ENCODE measurements at regions not wholly inside any gene's neighbourhood (a gene's known extent, or its start where the extent isn't known, plus 50 kb on each side); places are given as distances from the start of the nearest gene placed in this dataset.

DNA sequence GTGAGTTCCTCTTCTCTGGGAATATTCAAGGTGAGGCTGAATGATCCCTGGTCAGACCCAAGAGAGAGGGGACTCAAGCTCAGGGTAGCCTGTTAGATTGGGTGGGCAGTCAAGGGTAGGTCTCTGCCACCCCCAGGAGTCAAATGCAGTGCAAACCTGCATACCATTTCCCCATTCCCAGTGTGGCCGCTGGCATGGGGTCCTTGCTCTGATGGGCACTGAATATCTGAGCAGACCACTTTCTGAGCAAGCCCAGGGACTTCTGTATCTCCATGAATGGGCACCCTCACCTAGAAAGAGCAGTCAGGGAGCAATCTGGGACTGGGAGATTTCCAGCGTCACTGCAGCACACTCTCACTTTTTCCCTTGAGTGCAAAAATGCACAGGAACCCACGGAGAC, 573.7 kb downstream of the BCL11B start:
- DNase-seq, result no peak

DNA sequence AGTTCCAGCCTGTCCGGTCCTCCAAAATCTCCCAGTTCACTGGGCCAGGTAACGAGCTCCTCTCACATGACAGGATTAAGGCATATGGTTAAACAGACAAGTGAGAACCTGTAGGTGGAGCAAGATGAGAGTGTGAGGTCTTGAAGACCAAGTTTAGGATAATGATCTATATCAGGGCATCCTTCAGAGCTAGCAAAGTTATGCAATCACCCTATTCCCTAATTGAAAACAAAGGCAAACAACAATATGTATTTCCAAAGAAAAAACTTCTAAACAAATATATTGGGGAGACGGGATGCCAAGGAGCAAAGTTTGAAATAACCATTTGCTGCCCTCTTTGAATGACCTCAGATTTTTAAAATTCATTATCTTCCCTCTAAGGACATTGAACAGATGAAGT, 571.2 kb downstream of the BCL11B start:
- DNase-seq, result no peak

- DNase-seq, result no peak
These were observed 570.6 kb downstream of the BCL11B start for GRCh38 chr14:98701377-98701776.

DNA sequence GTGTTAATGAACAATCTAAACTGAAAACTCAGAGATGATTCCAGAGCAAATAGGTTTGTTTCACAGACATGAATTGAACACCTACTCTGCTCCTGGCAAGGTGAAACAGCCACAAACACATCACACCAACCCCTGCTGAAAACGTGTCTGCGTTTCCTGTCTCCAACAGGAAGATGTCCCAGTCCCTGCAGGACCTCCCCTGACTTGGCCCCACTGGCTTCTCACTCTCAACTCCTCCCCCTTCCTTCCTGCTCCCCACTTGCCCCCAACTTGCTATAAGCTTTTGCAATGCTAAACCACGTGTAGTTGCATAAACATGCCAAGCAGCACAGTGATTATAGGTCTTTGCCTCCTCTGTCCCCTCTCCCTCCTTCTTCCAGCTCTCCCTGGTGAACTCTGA, 567.6 kb downstream of the BCL11B start:
- DNase-seq, result peak; percentile 2

- no peak for DNase-seq
These were observed 566.1 kb downstream of the BCL11B start for GRCh38 chr14:98705871-98706300.

DNA sequence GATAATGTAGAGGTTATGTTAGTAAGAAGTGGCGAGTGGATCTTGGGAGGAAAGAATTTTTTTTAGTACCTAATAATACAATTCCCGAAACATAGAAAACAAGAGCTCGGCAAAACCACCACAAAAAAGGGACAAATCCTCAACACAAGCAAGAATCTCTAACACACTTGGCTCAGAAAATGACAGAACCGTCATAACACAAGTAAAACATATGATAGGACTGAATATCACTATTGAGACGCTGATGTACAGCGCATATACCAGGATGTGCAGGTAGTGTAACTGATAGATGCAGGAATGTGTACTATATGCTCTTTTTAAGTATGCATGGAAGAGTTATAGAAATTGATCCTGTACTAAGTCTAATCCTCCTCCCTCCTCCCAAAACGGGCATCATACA, 564.5 kb downstream of the BCL11B start:
- DNase-seq, result no peak

DNA sequence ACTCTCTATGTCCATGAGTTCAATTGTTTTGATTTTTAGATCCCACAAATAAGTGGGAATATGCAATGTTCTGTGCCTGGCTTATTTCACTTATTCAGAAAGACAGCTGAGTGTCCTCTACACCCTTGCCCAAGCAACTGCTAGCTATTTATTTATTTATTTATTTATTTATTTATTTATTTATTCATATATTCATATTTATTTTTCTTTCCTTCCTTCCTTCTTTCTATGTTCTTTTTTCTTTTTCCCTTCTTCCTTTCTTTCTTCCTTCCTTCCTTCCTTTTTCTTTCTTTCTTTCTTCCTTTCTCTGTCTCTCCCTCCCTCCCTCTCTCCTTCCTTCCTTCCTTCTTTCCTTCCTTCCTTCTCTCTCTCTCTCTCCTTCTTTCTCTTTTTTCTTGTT, 563.4 kb downstream of the BCL11B start:
- no peak for DNase-seq

DNA sequence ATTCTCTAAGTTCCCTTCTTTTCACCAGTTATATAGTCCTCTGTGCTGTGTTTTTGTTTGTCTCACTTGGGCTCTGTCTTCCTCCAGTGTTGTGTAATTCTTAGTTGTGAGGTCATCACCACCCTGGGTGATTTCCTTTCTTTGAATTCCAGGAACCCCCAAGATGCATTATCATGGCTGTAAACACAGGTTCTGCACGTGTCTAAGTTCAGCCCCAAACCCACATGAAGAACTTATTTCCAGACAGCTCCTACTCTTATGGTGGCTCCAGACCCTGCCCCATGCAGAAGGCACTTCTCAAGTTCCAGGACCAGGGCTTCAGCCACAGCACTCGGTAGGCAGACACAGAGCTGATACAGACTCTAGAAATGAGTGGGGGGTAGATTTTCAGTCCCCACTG, 560.5 kb downstream of the BCL11B start:
- no peak for DNase-seq

- DNase-seq, result no peak
These were observed 557.2 kb downstream of the BCL11B start for GRCh38 chr14:98714626-98715425.

GRCh38 chr14:98716133-98716532, 555.9 kb downstream of the BCL11B start:
- DNase-seq, result no peak

GRCh38 chr14:98721061-98721460, 550.9 kb downstream of the BCL11B start:
- no peak for DNase-seq

DNA sequence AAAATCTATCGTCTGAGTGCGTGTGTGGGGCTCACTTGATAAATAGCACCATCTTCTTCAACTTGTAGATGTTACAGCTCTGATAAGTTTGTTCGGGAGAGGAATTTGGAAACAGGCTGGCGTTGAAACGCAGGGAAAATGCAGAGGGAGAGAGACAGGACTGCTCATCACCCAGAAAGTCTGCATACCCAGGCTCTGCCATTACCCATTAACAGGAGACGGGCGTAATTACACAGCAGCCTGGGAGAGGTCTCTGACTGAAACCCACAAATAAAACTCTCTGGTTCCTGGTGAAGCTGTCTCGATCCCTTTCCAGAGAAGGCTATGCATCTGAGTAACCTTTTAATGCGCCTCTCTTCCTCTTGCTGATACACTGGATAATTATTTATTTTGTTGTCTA, 547.3 kb downstream of the BCL11B start:
- no peak for DNase-seq

DNA sequence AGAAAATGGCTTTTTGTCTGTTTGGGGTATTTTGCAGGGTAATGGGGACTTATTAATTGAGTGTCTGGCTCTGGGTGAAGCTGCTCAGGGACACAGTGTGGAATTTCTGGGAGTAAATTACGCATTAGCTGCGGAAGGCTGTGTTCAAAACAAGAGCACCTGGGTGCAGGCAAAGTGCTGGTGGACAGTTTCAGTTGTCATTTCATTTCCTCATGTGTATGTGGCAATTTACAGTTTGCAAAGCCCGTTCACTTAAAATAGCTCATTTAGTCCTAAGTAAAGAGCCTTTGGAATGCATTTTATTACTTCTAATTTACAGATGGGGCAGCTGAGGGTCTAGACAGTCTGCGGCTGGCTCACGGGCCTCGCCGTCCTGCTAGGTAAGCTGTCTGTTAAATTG, 546.8 kb downstream of the BCL11B start:
- no peak for DNase-seq

GRCh38 chr14:98725676-98726075, 546.3 kb downstream of the BCL11B start:
- no peak for DNase-seq

DNA sequence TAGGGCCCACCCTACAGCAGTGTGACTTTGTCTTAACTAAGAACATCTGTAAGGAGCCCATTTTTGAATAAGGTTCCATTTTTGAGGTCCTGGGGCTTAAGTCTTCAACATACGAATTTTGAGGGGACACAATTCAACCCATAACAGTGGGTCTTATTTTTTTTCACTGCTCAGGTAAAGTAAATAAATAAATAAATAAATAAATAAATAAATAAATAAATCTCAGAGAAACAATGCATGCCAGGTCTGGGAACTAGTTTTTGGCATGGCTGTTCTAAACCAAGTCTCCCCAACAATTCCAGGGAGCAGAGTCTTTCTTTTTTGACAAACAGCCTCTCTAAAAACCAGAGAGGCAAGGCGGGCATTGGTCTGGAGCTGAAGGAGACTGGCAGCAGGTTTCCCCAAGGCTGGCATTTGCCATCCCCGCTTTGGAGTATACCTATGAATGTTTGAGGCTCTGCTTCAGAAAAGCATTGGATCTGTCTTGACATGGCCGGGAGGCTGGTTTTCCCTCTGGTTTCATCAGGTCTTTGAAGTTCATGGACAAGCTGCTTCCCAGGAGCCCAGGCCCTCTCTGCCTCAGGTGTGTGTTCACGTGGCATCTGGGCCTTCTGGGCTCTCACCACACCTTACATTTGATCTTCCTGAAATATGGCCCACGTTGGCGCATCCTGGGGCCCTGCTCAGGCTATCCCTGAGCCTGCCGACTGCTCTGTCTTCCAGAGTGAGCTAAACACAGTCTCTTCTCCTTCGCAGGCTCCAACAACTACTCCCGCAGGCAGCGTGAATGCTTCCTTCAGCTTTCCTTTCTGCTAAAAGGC, 545.2 kb downstream of the BCL11B start:
- no peak for DNase-seq

DNA sequence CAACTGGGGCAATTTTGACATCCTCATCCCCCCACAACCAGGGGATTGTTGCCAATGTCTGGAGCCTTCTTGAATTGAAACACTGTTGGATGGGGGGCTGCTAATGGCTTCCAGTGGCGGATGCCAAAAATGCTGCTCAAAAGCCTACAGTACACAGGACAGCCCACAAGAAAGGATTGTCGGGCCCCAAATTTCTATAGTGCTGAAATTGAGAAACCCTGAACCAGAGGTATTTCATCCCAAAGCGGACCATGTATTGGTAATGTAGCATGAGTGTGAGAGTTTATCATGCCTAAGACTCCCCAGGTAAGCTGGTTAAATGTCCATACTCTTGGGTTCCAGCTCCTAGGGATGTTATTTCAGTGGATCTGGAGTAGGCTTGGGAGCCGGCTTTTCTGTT, 544.0 kb downstream of the BCL11B start:
- DNase-seq, result no peak

DNA sequence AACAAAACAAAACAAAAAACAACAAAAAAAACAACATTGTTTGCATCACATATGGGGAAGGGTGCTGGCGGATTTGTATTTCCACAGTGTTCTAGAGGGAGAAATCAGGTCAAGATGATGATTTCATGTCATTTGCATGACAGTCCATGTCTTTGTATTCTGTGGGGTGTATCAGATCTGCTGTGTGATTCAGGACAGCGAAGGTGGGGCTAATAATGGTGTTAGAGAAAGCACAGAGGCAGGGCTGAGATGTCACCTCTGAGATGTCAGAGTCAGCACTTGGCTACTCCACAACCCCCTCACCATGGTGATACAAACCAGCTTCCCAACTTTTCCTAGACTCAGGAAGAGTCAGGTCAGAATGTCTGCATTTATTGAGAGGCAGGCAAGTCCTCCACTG, 543.2 kb downstream of the BCL11B start:
- no peak for DNase-seq

GRCh38 chr14:98731286-98731685, 540.7 kb downstream of the BCL11B start:
- DNase-seq, result no peak

DNA sequence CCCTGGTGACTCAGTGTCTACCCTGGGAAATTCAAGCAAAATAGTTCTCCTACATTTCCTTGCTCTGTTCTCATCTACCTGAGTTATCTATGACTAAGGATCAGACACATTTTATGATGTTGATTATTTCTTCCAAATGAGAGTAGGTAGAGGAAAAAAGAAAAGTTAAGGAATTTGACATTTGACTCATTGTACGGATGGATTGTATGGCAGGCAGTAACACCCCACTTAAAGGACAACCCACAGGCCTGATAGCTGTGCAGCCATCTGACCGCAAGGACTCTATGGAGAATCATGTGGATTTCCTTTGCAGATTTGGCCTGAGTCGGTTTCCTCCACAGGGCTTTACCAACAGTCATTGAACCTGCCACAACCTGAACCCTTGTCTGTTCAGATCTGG, 540.3 kb downstream of the BCL11B start:
- no peak for DNase-seq

- no peak for DNase-seq
These were observed 538.5 kb downstream of the BCL11B start for GRCh38 chr14:98733536-98733935.

GRCh38 chr14:98736701-98737338, 535.2 kb downstream of the BCL11B start:
- no peak for DNase-seq

- DNase-seq, result no peak
These were observed 530.5 kb downstream of the BCL11B start for GRCh38 chr14:98741523-98741922.

DNA sequence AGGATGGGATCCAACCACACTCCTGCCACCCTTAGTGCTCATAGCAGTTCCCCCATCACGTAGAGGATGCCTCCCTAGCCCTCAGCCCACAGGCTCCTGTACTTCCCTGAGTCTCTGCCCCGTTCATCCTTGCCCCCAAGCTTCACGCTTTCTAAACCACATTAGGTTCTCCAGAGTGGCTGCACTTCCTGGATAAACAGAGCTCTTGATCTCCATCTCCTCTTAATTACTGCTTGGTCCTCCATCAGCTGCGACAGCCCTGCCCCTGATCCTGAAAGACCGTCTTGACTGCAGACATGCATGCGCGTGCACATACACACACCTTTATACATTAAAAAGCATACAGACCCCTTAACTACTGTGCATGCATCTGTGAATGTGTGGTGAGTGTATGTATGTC, 530.0 kb downstream of the BCL11B start:
- DNase-seq, result no peak

GRCh38 chr14:98743536-98743935, 528.5 kb downstream of the BCL11B start:
- DNase-seq, result no peak
